Bronchial epithelial cell (primary cell): ENCODE measurements at regions not wholly inside any gene's neighbourhood (a gene's known extent, or its start where the extent isn't known, plus 50 kb on each side); places are given as distances from the start of the nearest gene placed in this dataset.

ENCODE experiments used
- DNase-seq: peaks from one replicate; pipeline ENCODE4 v3.0.0-alpha.2; 2010; ENCODE audit warnings: low read depth
- FAIRE-seq: peaks from 2 replicates; lab custom pipeline; 2011; peaks lifted over from hg19 to GRCh38; lab: Jason Lieb, UNC
- H3K27me3 ChIP-seq: 2 replicates; pipeline ENCODE4 v1.5.1; 2011; ENCODE audit warnings: low read length; ENCODE audit not compliant: control insufficient read depth, insufficient read depth
- H3K36me3 ChIP-seq: 2 replicates; pipeline ENCODE4 v1.5.1; 2011; ENCODE audit warnings: low read length; ENCODE audit not compliant: control insufficient read depth, insufficient read depth
- H3K4me3 ChIP-seq: 2 replicates; pipeline ENCODE4 v1.5.1; 2011; ENCODE audit warnings: mild to moderate bottlenecking, low read depth, low read length, control low read depth
- CTCF ChIP-seq: IDR thresholded peaks from 2 replicates; pipeline ENCODE4 v1.5.1; 2011; ENCODE audit warnings: mild to moderate bottlenecking, moderate library complexity, low read length, control low read depth, inconsistent platforms; ENCODE audit not compliant: insufficient read depth, severe bottlenecking

- TF ChIP-seq CTCF = no peak
- no peak for FAIRE-seq
- Histone ChIP-seq H3K36me3 (no peaks in the 10 kb centered on the region), H3K4me3 (no peak overlapping the region), H3K27me3 (no peaks in the 10 kb centered on the region)
- DNase-seq = peak; percentile 10
Observed at GRCh38 chr2:143890798-143891197, 629.1 kb downstream of the ZEB2 start.

GRCh38 chr2:143889216-143889615, 630.7 kb downstream of the ZEB2 start:
- FAIRE-seq (no peak), DNase-seq (no peak)
- Histone ChIP-seq H3K27me3 (no peaks in the 10 kb centered on the region), H3K4me3 (no peak overlapping the region), H3K36me3 (no peaks in the 10 kb centered on the region)
- no peak for TF ChIP-seq CTCF

GRCh38 chr2:143885461-143885860, 634.5 kb downstream of the ZEB2 start:
- Histone ChIP-seq H3K4me3 (no peak overlapping the region), H3K36me3 (no peaks in the 10 kb centered on the region), H3K27me3 (no peaks in the 10 kb centered on the region)
- no peak for TF ChIP-seq CTCF
- FAIRE-seq (no peak), DNase-seq (peak; percentile 7)

GRCh38 chr2:143881246-143881645, 638.7 kb downstream of the ZEB2 start:
- no peak for FAIRE-seq

GRCh38 chr2:143877876-143878530, 641.9 kb downstream of the ZEB2 start:
- DNase-seq = no peak
- no peaks in the 10 kb centered on the region for H3K27me3 ChIP-seq
- no peaks in the 10 kb centered on the region for H3K36me3 ChIP-seq
- H3K4me3 ChIP-seq = no peak overlapping the region
- no peak for TF ChIP-seq CTCF
- no peak for FAIRE-seq

More at GRCh38 chr2:143881246-143881645, 638.7 kb downstream of the ZEB2 start:
- Histone ChIP-seq H3K4me3 (no peak overlapping the region), H3K36me3 (no peaks in the 10 kb centered on the region), H3K27me3 (no peaks in the 10 kb centered on the region)
- DNase-seq = no peak
- no peak for TF ChIP-seq CTCF

- no peaks in the 10 kb centered on the region for H3K36me3 ChIP-seq
- FAIRE-seq (no peak), DNase-seq (no peak)
- H3K4me3 ChIP-seq = no peak overlapping the region
- H3K27me3 ChIP-seq = no peaks in the 10 kb centered on the region
- TF ChIP-seq CTCF = no peak
Observed at GRCh38 chr2:143877056-143877455, 642.9 kb downstream of the ZEB2 start.
